Fibroblast of pulmonary artery (primary cell): ENCODE measurements at regions not wholly inside any gene's neighbourhood (a gene's known extent, or its start where the extent isn't known, plus 50 kb on each side); places are given as distances from the start of the nearest gene placed in this dataset.

Experiments used
- DNase-seq: peaks from one replicate; pipeline ENCODE4 v3.0.0-alpha.2; 2010; ENCODE audit warnings: low read depth
- H3K4me3 ChIP-seq: replicated peaks from 2 replicates; pipeline ENCODE4 v1.5.1; 2011; ENCODE audit warnings: low read depth, mild to moderate bottlenecking, control low read depth, low read length, moderate library complexity
- CTCF ChIP-seq: IDR thresholded peaks from 2 replicates; pipeline ENCODE4 v1.5.1; 2011; ENCODE audit warnings: mild to moderate bottlenecking, control low read depth, low read length, inconsistent platforms; ENCODE audit errors: missing control alignments

- TF ChIP-seq CTCF = no peak
- DNase-seq = no peak
- H3K4me3 ChIP-seq = no peak overlapping the region
Measured at GRCh38 chr4:155524926-155525455, 141.7 kb upstream of the GUCY1A1 start.

- no peak for DNase-seq
Measured at GRCh38 chr4:155523358-155523757, 143.3 kb upstream of the GUCY1A1 start.

GRCh38 chr4:155522201-155522600, 144.4 kb upstream of the GUCY1A1 start:
- no peak for DNase-seq
- no peak for TF ChIP-seq CTCF
- no peak overlapping the region for H3K4me3 ChIP-seq

More at GRCh38 chr4:155523358-155523757, 143.3 kb upstream of the GUCY1A1 start:
- no peak for TF ChIP-seq CTCF
- no peak overlapping the region for H3K4me3 ChIP-seq

- DNase-seq = no peak
- no peak for TF ChIP-seq CTCF
- H3K4me3 ChIP-seq = no peak overlapping the region
Measured at GRCh38 chr4:155521382-155521781, 144.6 kb upstream of the MAP9 start.

GRCh38 chr4:155515444-155516075, 138.8 kb upstream of the MAP9 start:
- no peak overlapping the region for H3K4me3 ChIP-seq
- no peak for TF ChIP-seq CTCF
- no peak for DNase-seq

GRCh38 chr4:155514628-155515027, 137.9 kb upstream of the MAP9 start:
- H3K4me3 ChIP-seq = no peak overlapping the region
- no peak for TF ChIP-seq CTCF
- DNase-seq = no peak

GRCh38 chr4:155512817-155513216, 136.1 kb upstream of the MAP9 start:
- no peak overlapping the region for H3K4me3 ChIP-seq
- DNase-seq = no peak
- TF ChIP-seq CTCF = no peak
